Inflammatory macrophage treated with lipopolysaccharide for 4 hours (primary cell): ENCODE measurements at regions not wholly inside any gene's neighbourhood (a gene's known extent, or its start where the extent isn't known, plus 50 kb on each side); places are given as distances from the start of the nearest gene placed in this dataset.
"Not testable (repeated sequence)": the region's sequence is repeated elsewhere in the genome, so short reads cannot be mapped to it uniquely, and the experiment has no call there.

Experiments used
- DNase-seq: peaks from one replicate; pipeline ENCODE4 v3.0.0-alpha.2; 2020

- no peak for DNase-seq
These were observed 957.2 kb upstream of the PRKX start for GRCh38 chrX:4670606-4671005.

GRCh38 chrX:4668802-4669536 is 955.5 kb upstream of the PRKX start:
- DNase-seq: peak; percentile 0

GRCh38 chrX:4663085-4663484 is 949.6 kb upstream of the PRKX start:
- DNase-seq: no peak

- no peak for DNase-seq
These were observed 948.3 kb upstream of the PRKX start for GRCh38 chrX:4661771-4662170.

GRCh38 chrX:4656419-4656818 is 943.0 kb upstream of the PRKX start:
- DNase-seq: no peak

GRCh38 chrX:4655743-4656142 is 942.3 kb upstream of the PRKX start:
- no peak for DNase-seq

- DNase-seq: no peak
These were observed 928.7 kb upstream of the PRKX start for GRCh38 chrX:4642114-4642513.

- DNase-seq: no peak
These were observed 924.6 kb upstream of the PRKX start for GRCh38 chrX:4638036-4638435.

GRCh38 chrX:4627414-4627813 is 914.0 kb upstream of the PRKX start:
- DNase-seq: no peak

- no peak for DNase-seq
These were observed 909.2 kb upstream of the PRKX start for GRCh38 chrX:4622486-4623167.

- not testable (repeated sequence) for DNase-seq
These were observed 900.2 kb upstream of the PRKX start for GRCh38 chrX:4613651-4614050.

- DNase-seq: no peak
These were observed 875.4 kb upstream of the PRKX start for GRCh38 chrX:4588893-4589292.

- no peak for DNase-seq
These were observed 875.0 kb upstream of the PRKX start for GRCh38 chrX:4588466-4588865.

GRCh38 chrX:4588056-4588455 is 874.6 kb upstream of the PRKX start:
- DNase-seq: no peak

GRCh38 chrX:4579999-4580398 is 866.5 kb upstream of the PRKX start:
- no peak for DNase-seq

- DNase-seq: no peak
These were observed 866.0 kb upstream of the PRKX start for GRCh38 chrX:4579480-4579879.

- no peak for DNase-seq
These were observed 859.2 kb upstream of the PRKX start for GRCh38 chrX:4572691-4573090.

- no peak for DNase-seq
These were observed 856.7 kb upstream of the PRKX start for GRCh38 chrX:4570151-4570550.

- no peak for DNase-seq
These were observed 846.7 kb upstream of the PRKX start for GRCh38 chrX:4560192-4560591.

- no peak for DNase-seq
These were observed 836.6 kb upstream of the PRKX start for GRCh38 chrX:4550018-4550417.

- DNase-seq: peak; percentile 27
These were observed 833.9 kb upstream of the PRKX start for GRCh38 chrX:4547213-4547836.

GRCh38 chrX:4546178-4546577 is 832.7 kb upstream of the PRKX start:
- not testable (repeated sequence) for DNase-seq

- no peak for DNase-seq
These were observed 814.8 kb upstream of the PRKX start for GRCh38 chrX:4528247-4528646.

GRCh38 chrX:4485912-4486311 is 772.5 kb upstream of the PRKX start:
- no peak for DNase-seq
